OCI-LY1 (cell line): ENCODE measurements at regions not wholly inside any gene's neighbourhood (a gene's known extent, or its start where the extent isn't known, plus 50 kb on each side); places are given as distances from the start of the nearest gene placed in this dataset.

Experiments
- H2AFZ ChIP-seq: fragments of 200-600 bp; sonication (generic), shearing (Covaris generic); 2 replicates; pipeline ENCODE4 v1.6.0; 2014; ENCODE audit warnings: antibody characterized with exemption, mild to moderate bottlenecking, low read length
- H3F3A ChIP-seq: fragments of 200-600 bp; sonication (generic), shearing (Covaris generic); 2 replicates; pipeline ENCODE4 v1.6.0; 2014; ENCODE audit warnings: mild to moderate bottlenecking, antibody characterized with exemption, low read length, moderate library complexity; ENCODE audit not compliant: insufficient read depth
- H3K27ac ChIP-seq: fragments of 200-600 bp; sonication (generic); 2 replicates; pipeline ENCODE4 v1.5.1; 2014; ENCODE audit warnings: low read length, mixed run types, mild to moderate bottlenecking, low read depth; ENCODE audit not compliant: poor library complexity, severe bottlenecking
- H3K27me3 ChIP-seq: fragments of 200-600 bp; sonication (generic); 2 replicates; pipeline ENCODE4 v1.6.0; 2014; ENCODE audit warnings: antibody characterized with exemption, mild to moderate bottlenecking, low read length, moderate library complexity; ENCODE audit not compliant: insufficient read depth
- H3K36me3 ChIP-seq: fragments of 200-600 bp; sonication (generic); 2 replicates; pipeline ENCODE4 v1.6.1; 2014; ENCODE audit warnings: mild to moderate bottlenecking, antibody characterized with exemption, low read length, moderate library complexity, mixed read lengths; ENCODE audit not compliant: insufficient read depth
- H3K4me1 ChIP-seq: fragments of 200-600 bp; sonication (generic); 2 replicates; pipeline ENCODE4 v1.5.1; 2014; ENCODE audit warnings: mild to moderate bottlenecking, low read length, moderate library complexity; ENCODE audit not compliant: insufficient read depth, severe bottlenecking
- H3K4me2 ChIP-seq: fragments of 200-600 bp; sonication (generic), shearing (Covaris generic); 2 replicates; pipeline ENCODE4 v1.6.1; 2014; ENCODE audit warnings: low read length
- H3K4me3 ChIP-seq: fragments of 200-600 bp; sonication (generic); 2 replicates; pipeline ENCODE4 v1.5.1; 2014; ENCODE audit warnings: low read length, low read depth, mild to moderate bottlenecking, mixed read lengths; ENCODE audit not compliant: poor library complexity, severe bottlenecking
- H3K79me2 ChIP-seq: fragments of 200-600 bp; shearing (Covaris generic); 2 replicates; pipeline ENCODE4 v1.6.1; 2016; ENCODE audit warnings: mixed run types, low read length, mixed read lengths; ENCODE audit not compliant: insufficient read depth
- H3K9ac ChIP-seq: fragments of 200-600 bp; sonication (generic), shearing (Covaris generic); 2 replicates; pipeline ENCODE4 v1.6.1; 2014; ENCODE audit warnings: mild to moderate bottlenecking, low read length, mixed read lengths
- H3K9me2 ChIP-seq: fragments of 200-600 bp; sonication (generic), shearing (Covaris generic); 2 replicates; pipeline ENCODE4 v1.6.1; 2014; ENCODE audit warnings: low read depth, mild to moderate bottlenecking, low read length, mixed read lengths
- H3K9me3 ChIP-seq: fragments of 200-600 bp; shearing (Covaris generic); 2 replicates; pipeline ENCODE4 v1.6.1; 2014; ENCODE audit warnings: low read length, mixed read lengths
- H4K20me1 ChIP-seq: fragments of 200-600 bp; sonication (generic), shearing (Covaris generic); 2 replicates; pipeline ENCODE4 v1.6.0; 2016; ENCODE audit warnings: mild to moderate bottlenecking, low read length; ENCODE audit not compliant: insufficient read depth
- CTCF ChIP-seq: fragments of 200-600 bp; sonication (generic), shearing (Covaris generic); IDR thresholded peaks from 2 replicates; pipeline ENCODE4 v1.5.1; 2017; ENCODE audit warnings: mild to moderate bottlenecking, antibody characterized with exemption, low read length, moderate library complexity, mixed read lengths
- EZH2 ChIP-seq: fragments of 200-600 bp; sonication (generic), shearing (Covaris generic); IDR thresholded peaks from 2 replicates; pipeline ENCODE4 v1.8.0; 2017; ENCODE audit warnings: borderline replicate concordance, mixed run types, mild to moderate bottlenecking, antibody characterized with exemption, low read length, moderate library complexity, mixed read lengths

- Histone ChIP-seq H3K4me3 (no peak overlapping the region), H3K79me2 (no peaks in the 10 kb centered on the region), H2AFZ (no peak overlapping the region), H3K36me3 (no peaks in the 10 kb centered on the region), H3K27ac (no peak overlapping the region), H3K9me3 (no peaks in the 10 kb centered on the region), H3K9me2 (no peaks in the 10 kb centered on the region; the same call in 1 of the 2 replicates), H3K27me3 (no peaks in the 10 kb centered on the region), H3K4me2 (no peak overlapping the region), H3K4me1 (no peaks in the 10 kb centered on the region), H3F3A (no peaks in the 10 kb centered on the region), H4K20me1 (no peaks in the 10 kb centered on the region), H3K9ac (no peak overlapping the region)
- TF ChIP-seq EZH2, result no peak
- no peak for TF ChIP-seq CTCF
Measured at GRCh38 chr4:157792716-157793115, 380.1 kb downstream of the GASK1B start.

GRCh38 chr4:157791236-157791635 is 381.6 kb downstream of the GASK1B start:
- Histone ChIP-seq H3K9me2 (no peaks in the 10 kb centered on the region; the same call in 1 of the 2 replicates), H3K27me3 (no peaks in the 10 kb centered on the region), H3K4me2 (no peak overlapping the region), H3F3A (no peaks in the 10 kb centered on the region), H3K27ac (no peak overlapping the region), H3K4me3 (no peak overlapping the region), H3K9me3 (no peaks in the 10 kb centered on the region), H3K36me3 (no peaks in the 10 kb centered on the region), H3K79me2 (no peaks in the 10 kb centered on the region), H4K20me1 (no peaks in the 10 kb centered on the region), H3K9ac (no peak overlapping the region), H3K4me1 (no peaks in the 10 kb centered on the region), H2AFZ (no peak overlapping the region)
- TF ChIP-seq EZH2 (no peak), CTCF (no peak)

- H3K36me3 ChIP-seq, result no peaks in the 10 kb centered on the region
- no peak overlapping the region for H2AFZ ChIP-seq
- TF ChIP-seq EZH2 (no peak), CTCF (no peak)
- H3K27me3 ChIP-seq, result no peaks in the 10 kb centered on the region
- H3K9me2 ChIP-seq, result no peaks in the 10 kb centered on the region
- H3K4me1 ChIP-seq, result no peaks in the 10 kb centered on the region
- H3K9ac ChIP-seq, result no peak overlapping the region
- H3F3A ChIP-seq, result no peaks in the 10 kb centered on the region
- H4K20me1 ChIP-seq, result no peaks in the 10 kb centered on the region
- H3K9me3 ChIP-seq, result no peaks in the 10 kb centered on the region
- H3K4me2 ChIP-seq, result no peak overlapping the region
- no peak overlapping the region for H3K27ac ChIP-seq
- H3K79me2 ChIP-seq, result no peaks in the 10 kb centered on the region
- H3K4me3 ChIP-seq, result no peak overlapping the region
Measured at GRCh38 chr4:157787618-157788017, 385.2 kb downstream of the GASK1B start.
